ENCODE measurements at regions not wholly inside any gene's neighbourhood (a gene's known extent, or its start where the extent isn't known, plus 50 kb on each side); places are given as distances from the start of the nearest gene placed in this dataset.

DNA sequence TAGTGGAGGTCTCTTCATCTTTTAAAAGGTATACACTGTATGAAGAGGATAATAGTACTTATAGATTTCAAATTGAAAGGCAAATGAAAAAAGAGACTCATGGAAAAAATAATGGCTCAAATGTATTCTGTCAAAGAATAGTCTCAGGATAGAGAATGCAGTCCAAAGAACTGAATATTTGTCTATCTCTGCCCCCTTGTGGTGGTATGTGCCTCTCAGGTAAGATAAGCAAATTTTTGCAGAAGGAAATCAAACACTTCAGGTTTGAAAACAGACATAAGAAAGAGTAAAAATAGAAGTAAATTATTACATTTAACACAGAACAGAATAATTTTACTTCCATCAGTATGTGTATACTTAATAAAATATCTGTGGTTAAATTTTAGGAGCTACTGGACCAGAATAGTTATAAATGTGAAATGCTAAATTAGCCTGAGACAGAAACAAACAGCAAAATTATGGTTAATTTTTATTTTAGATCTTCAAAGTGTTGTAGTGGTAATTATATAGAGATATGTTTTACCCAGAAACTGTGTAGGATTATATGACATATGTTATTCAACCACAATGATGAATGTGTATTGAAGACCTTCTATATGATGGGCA, 164.4 kb upstream of the PALMD start:
- TF ChIP-seq POLR2A (IDR thresholded peaks at IDR 0.05), result no peak
- TF ChIP-seq, protein P1, sequence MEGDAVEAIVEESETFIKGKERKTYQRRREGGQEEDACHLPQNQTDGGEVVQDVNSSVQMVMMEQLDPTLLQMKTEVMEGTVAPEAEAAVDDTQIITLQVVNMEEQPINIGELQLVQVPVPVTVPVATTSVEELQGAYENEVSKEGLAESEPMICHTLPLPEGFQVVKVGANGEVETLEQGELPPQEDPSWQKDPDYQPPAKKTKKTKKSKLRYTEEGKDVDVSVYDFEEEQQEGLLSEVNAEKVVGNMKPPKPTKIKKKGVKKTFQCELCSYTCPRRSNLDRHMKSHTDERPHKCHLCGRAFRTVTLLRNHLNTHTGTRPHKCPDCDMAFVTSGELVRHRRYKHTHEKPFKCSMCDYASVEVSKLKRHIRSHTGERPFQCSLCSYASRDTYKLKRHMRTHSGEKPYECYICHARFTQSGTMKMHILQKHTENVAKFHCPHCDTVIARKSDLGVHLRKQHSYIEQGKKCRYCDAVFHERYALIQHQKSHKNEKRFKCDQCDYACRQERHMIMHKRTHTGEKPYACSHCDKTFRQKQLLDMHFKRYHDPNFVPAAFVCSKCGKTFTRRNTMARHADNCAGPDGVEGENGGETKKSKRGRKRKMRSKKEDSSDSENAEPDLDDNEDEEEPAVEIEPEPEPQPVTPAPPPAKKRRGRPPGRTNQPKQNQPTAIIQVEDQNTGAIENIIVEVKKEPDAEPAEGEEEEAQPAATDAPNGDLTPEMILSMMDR (IDR thresholded peaks at IDR 0.05), result peak; percentile 34 to 76 (median 62)
- Histone ChIP-seq H3K27me3 (no peaks in the 10 kb centered on the region), H3K36me3 (no peaks in the 10 kb centered on the region), H3K9me3 (no peaks in the 10 kb centered on the region), H3K4me1 (no peaks in the 10 kb centered on the region), H3K27ac (no peak overlapping the region), H3K4me3 (no peak overlapping the region)
- DNase-seq, result no peak
- intact Hi-C loops (cut with DNase I), result no loop called here

DNA sequence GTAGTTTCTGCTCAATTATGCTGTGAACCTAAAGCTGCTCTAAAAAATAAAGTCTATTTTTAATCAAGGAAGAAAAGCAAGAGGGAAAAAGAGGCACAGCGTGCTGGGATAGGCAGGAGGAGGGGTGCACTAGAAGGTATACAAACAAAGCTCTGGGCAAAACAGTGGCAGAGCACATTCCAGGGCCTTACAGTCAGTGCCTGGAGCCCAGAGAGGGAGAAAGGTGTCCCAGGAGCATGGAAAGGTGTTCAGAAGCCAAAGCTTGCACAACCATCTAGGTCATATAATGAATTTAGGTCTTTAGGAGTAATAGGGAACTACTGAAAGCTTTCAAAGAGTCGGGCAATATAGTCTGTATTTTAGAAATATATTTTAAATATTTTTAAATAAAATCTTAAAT, 163.6 kb upstream of the PALMD start:
- intact Hi-C loops (cut with DNase I), result no loop called here
- Histone ChIP-seq H3K27me3 (no peaks in the 10 kb centered on the region), H3K9me3 (no peaks in the 10 kb centered on the region), H3K4me1 (no peaks in the 10 kb centered on the region), H3K36me3 (no peaks in the 10 kb centered on the region), H3K27ac (no peak overlapping the region), H3K4me3 (no peak overlapping the region)
- TF ChIP-seq POLR2A (IDR thresholded peaks at IDR 0.05), result no peak
- TF ChIP-seq, protein P1 (IDR thresholded peaks at IDR 0.05), result no peak
- 73 to 81% methylated on average over 2 of the region's 2 CpGs for WGBS, 2 donors
- DNase-seq, result no peak

- WGBS, 2 donors, result 67 to 72% methylated on average over 4 of the region's 4 CpGs
- DNase-seq, result no peak
- intact Hi-C loops (cut with DNase I), result no loop called here
These were observed 163.2 kb upstream of the PALMD start for GRCh38 chr1:99482750-99483149.

GRCh38 chr1:99490031-99490430, 155.9 kb upstream of the PALMD start:
- no peaks in the 10 kb centered on the region for H3K36me3 ChIP-seq
- TF ChIP-seq, protein P1 (IDR thresholded peaks at IDR 0.05), result no peak
- no peak for TF ChIP-seq POLR2A (IDR thresholded peaks at IDR 0.05)
- no peak for DNase-seq
- no peaks in the 10 kb centered on the region for H3K9me3 ChIP-seq
- no peaks in the 10 kb centered on the region for H3K27me3 ChIP-seq
- 83 to 95% methylated on average over 2 of the region's 2 CpGs for WGBS, 2 donors
- H3K4me1 ChIP-seq, result no peaks in the 10 kb centered on the region
- no peak overlapping the region for H3K4me3 ChIP-seq
- intact Hi-C loops (cut with DNase I), result no loop called here
- no peak overlapping the region for H3K27ac ChIP-seq

More at GRCh38 chr1:99482750-99483149, 163.2 kb upstream of the PALMD start:
- no peak overlapping the region for H3K4me3 ChIP-seq
- H3K36me3 ChIP-seq, result no peaks in the 10 kb centered on the region
- H3K9me3 ChIP-seq, result no peaks in the 10 kb centered on the region
- TF ChIP-seq, protein P1 (IDR thresholded peaks at IDR 0.05), result no peak
- TF ChIP-seq POLR2A (IDR thresholded peaks at IDR 0.05), result no peak
- no peaks in the 10 kb centered on the region for H3K4me1 ChIP-seq
- no peaks in the 10 kb centered on the region for H3K27me3 ChIP-seq
- H3K27ac ChIP-seq, result no peak overlapping the region

DNA sequence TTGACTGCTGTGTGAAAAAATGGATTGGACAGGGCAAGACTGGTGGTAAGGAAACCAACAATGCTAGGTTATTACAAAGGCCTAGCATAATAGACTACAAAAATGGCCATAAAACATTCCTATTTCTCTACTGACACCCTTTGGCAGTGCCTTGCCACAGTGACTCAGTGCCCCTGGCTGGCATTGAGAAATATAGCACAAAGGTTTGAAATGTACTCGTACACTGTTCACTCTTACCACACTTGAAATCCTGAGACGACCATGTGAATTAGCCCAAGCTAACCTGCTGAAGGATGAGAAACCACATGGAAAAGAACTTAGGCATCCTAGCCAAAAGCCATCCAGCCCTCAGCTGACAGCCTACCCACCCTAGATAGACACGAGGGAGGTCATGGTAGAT, 149.8 kb upstream of the PALMD start:
- WGBS, 2 donors, result 47 to 62% methylated on average over 3 of the region's 3 CpGs
- no peak for DNase-seq
- intact Hi-C loops (cut with DNase I), result no loop called here

More for the DNA sequence above, 149.8 kb upstream of the PALMD start:
- H3K36me3 ChIP-seq, result no peaks in the 10 kb centered on the region
- no peak overlapping the region for H3K4me3 ChIP-seq
- H3K27me3 ChIP-seq, result no peaks in the 10 kb centered on the region
- H3K27ac ChIP-seq, result no peak overlapping the region
- TF ChIP-seq, protein P1 (IDR thresholded peaks at IDR 0.05), result no peak
- no peak for TF ChIP-seq POLR2A (IDR thresholded peaks at IDR 0.05)
- H3K4me1 ChIP-seq, result no peaks in the 10 kb centered on the region
- H3K9me3 ChIP-seq, result no peaks in the 10 kb centered on the region
